H1 (cell line): ENCODE measurements at regions not wholly inside any gene's neighbourhood (a gene's known extent, or its start where the extent isn't known, plus 50 kb on each side); places are given as distances from the start of the nearest gene placed in this dataset.
"Not testable (repeated sequence)": the region's sequence is repeated elsewhere in the genome, so short reads cannot be mapped to it uniquely, and the experiment has no call there.

ENCODE experiments used
- CHD1 ChIP-seq: IDR thresholded peaks from 2 replicates; pipeline ENCODE4 v1.6.1; 2012; ENCODE audit warnings: low read depth, low read length, improper control_type of control experiment
- CREB1 ChIP-seq: IDR thresholded peaks from 2 replicates; pipeline ENCODE4 v1.6.1; 2012; ENCODE audit warnings: inconsistent platforms
- EZH2 ChIP-seq: fragments of 200-600 bp; sonication (generic); IDR thresholded peaks from 2 replicates; pipeline ENCODE4 v1.7.1; 2012; ENCODE audit warnings: low read depth, mild to moderate bottlenecking, moderate library complexity, low read length, inconsistent platforms; ENCODE audit not compliant: severe bottlenecking

DNA sequence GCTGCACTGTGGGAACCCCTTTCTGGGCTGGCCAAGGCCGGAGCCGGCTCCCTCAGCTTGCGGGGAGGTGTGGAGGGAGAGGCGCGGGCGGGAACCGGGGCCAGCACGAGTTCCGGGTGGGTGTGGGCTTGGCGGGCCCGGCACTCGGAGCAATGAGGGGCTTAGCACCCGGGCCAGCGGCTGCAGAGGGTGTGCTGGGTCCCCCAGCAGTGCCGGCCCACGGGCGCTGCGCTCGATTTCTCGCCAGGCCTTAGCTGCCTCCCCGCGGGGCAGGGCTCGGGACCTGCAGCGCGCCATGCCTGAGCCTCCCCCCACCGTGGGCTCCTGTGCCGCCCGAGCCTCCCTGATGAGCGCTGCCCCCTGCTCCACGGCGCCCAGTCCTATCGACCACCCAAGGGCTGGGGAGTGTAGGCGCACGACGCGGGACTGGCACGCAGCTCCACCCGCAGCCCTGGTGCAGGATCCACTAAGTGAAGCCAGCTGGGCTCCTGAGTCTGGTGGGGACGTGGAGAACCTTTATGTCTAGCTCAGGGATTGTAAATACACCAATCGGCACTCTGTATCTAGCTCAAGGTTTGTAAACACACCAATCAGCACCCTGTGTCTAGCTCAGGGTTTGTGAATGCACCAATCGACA lies 180.8 kb upstream of the OTX2 start:
- TF ChIP-seq EZH2, CHD1, CREB1: not testable (repeated sequence)
